ENCODE measurements at regions not wholly inside any gene's neighbourhood (a gene's known extent, or its start where the extent isn't known, plus 50 kb on each side); places are given as distances from the start of the nearest gene placed in this dataset.

DNA sequence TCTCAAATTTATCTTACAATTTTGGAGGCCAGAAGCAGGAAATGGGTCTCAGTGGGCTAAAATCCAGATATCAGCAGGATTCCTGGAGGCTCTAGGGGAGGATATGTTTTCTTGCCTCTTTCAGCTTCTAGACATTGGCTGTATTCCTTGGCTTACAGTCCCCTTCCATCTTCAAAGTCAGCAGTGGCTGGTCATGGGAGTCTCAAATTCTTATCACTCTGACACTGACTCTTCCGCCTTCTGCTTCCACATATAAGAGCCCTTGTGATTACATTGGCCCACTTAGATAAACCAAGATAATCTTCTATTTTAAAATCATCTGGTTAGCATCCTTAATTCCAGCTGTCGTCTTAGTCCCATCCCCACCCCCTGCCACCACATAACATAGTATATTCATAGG is 113.0 kb downstream of the PCDH7 start:
- no peak overlapping the region for H3K27ac ChIP-seq
- peak in 2 of 4 donors; percentile 33 to 48 for ATAC-seq
- no peaks in the 10 kb centered on the region for H3K4me1 ChIP-seq
- DNase-seq: no peak
- TF ChIP-seq, protein P1, sequence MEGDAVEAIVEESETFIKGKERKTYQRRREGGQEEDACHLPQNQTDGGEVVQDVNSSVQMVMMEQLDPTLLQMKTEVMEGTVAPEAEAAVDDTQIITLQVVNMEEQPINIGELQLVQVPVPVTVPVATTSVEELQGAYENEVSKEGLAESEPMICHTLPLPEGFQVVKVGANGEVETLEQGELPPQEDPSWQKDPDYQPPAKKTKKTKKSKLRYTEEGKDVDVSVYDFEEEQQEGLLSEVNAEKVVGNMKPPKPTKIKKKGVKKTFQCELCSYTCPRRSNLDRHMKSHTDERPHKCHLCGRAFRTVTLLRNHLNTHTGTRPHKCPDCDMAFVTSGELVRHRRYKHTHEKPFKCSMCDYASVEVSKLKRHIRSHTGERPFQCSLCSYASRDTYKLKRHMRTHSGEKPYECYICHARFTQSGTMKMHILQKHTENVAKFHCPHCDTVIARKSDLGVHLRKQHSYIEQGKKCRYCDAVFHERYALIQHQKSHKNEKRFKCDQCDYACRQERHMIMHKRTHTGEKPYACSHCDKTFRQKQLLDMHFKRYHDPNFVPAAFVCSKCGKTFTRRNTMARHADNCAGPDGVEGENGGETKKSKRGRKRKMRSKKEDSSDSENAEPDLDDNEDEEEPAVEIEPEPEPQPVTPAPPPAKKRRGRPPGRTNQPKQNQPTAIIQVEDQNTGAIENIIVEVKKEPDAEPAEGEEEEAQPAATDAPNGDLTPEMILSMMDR (IDR thresholded peaks at IDR 0.05): no peak
- no peak for TF ChIP-seq POLR2A (IDR thresholded peaks at IDR 0.05)
- WGBS (ENCODE audit: insufficient coverage, low coverage, low lambda C conversion rate, missing lambda C conversion rate): 22% methylated on average over 2 of the region's 2 CpGs
- intact Hi-C loops (cut with DNase I): no loop called here
- H3K9me3 ChIP-seq: no peaks in the 10 kb centered on the region
- no peak overlapping the region for H3K4me3 ChIP-seq
- H3K36me3 ChIP-seq: no peaks in the 10 kb centered on the region
- H3K27me3 ChIP-seq: no peaks in the 10 kb centered on the region

DNA sequence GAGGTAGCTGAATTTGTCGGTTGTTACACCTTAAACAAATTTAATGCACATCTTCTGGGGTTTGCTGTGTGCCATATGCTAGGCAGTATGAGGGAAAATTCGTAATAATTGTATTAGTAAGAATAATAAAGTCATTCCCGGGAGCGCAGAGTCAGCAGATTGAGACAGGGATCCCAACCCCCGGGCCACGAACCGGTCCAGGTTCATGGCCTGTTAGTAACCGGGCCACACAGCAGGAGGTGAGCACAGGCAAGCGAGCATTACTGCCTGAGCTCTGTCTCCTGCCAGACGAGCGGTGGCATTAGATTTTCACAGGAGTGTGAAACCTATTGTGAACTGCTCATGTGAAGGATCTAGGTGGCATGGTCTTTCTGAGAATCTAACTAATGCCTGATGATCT is 114.9 kb downstream of the PCDH7 start:
- H3K36me3 ChIP-seq: no peaks in the 10 kb centered on the region
- H3K9me3 ChIP-seq: no peaks in the 10 kb centered on the region
- no peak overlapping the region for H3K27ac ChIP-seq
- H3K4me1 ChIP-seq: no peaks in the 10 kb centered on the region
- DNase-seq: no peak
- no peak for ATAC-seq
- 40% methylated on average over 8 of the region's 11 CpGs for WGBS (ENCODE audit: insufficient coverage, low coverage, low lambda C conversion rate, missing lambda C conversion rate)
- no peaks in the 10 kb centered on the region for H3K27me3 ChIP-seq
- no peak for TF ChIP-seq POLR2A (IDR thresholded peaks at IDR 0.05)
- TF ChIP-seq, protein P1 (IDR thresholded peaks at IDR 0.05): no peak
- H3K4me3 ChIP-seq: no peak overlapping the region
- intact Hi-C loops (cut with DNase I): no loop called here

DNA sequence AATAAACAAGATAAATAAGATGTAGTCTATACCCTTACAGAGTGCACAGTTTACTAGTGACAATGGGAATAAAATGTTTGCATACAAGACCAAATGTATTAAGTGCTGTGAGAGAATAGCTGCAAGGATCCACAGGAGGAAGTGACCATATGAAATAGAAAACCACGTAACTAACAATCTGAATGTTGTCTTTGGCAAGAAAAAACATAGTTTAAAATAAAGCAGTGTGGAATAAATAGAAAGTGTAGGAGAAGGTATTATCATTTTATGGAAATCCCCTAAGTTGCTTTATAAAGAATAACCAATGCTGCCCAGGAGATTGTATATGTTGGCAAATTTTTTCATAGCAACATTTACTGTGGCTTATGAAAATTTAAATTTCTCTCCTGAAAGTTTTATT is 116.1 kb downstream of the PCDH7 start:
- ATAC-seq: no peak
- DNase-seq: no peak
- H3K27ac ChIP-seq: no peak overlapping the region
- H3K36me3 ChIP-seq: no peaks in the 10 kb centered on the region
- H3K9me3 ChIP-seq: peaks cover 0 to 3% (median 0%) of the 10 kb centered on the region in 4 donors
- TF ChIP-seq, protein P1 (IDR thresholded peaks at IDR 0.05): no peak
- TF ChIP-seq POLR2A (IDR thresholded peaks at IDR 0.05): no peak
- no peaks in the 10 kb centered on the region for H3K4me1 ChIP-seq
- WGBS (ENCODE audit: insufficient coverage, low coverage, low lambda C conversion rate, missing lambda C conversion rate): 33% methylated on average over 1 of the region's 1 CpG
- H3K27me3 ChIP-seq: no peaks in the 10 kb centered on the region
- intact Hi-C loops (cut with DNase I): no loop called here
- no peak overlapping the region for H3K4me3 ChIP-seq

DNA sequence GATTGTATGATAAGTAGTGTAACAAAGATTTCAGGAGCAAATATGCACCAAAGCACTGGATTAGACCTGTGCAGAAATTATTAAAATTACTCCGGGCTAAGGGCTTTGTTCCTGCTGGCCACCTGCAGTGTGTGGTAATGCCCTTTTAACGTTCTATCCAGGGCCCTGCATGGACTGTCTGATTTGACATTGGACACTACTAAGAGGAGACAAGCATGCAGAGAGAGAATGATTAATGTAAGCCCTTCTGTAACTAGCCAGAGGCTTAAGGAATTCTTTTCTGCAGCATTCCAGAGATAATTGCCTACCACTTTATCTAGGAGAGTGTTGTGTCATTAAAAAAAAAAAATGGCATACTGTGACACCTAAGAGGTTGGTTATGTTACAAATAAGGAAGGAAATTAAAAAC is 117.0 kb downstream of the PCDH7 start:
- Histone ChIP-seq H3K4me1 (no peaks in the 10 kb centered on the region), H3K9me3 (peaks cover 0 to 3% (median 0%) of the 10 kb centered on the region in 4 donors), H3K36me3 (no peaks in the 10 kb centered on the region), H3K27me3 (no peaks in the 10 kb centered on the region), H3K27ac (no peak overlapping the region), H3K4me3 (no peak overlapping the region)
- intact Hi-C loops (cut with DNase I): no loop called here
- no peak for DNase-seq
- no peak for ATAC-seq
- WGBS (ENCODE audit: insufficient coverage, low coverage, low lambda C conversion rate, missing lambda C conversion rate): 36% methylated on average over 2 of the region's 2 CpGs
- TF ChIP-seq, protein P1 (IDR thresholded peaks at IDR 0.05): no peak
- TF ChIP-seq POLR2A (IDR thresholded peaks at IDR 0.05): no peak

DNA sequence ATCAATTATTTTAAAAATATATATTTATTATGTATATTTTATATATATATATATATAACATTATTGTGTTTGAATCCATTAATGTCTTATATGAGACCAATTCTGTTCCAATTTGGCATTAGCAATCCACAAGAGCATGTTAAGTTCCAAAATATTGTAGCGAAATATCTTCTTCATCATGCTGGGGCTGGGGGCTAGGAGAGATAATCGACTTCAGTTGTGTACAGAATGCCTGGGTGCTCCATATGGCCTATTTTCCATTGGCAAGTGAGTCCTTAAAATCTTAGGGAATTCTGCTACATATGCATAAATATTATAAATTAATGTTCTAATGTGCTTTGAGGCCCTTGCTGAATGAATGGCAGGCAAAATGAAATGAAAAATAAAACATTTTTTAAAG is 117.7 kb downstream of the PCDH7 start:
- no peak overlapping the region for H3K27ac ChIP-seq
- H3K36me3 ChIP-seq: no peaks in the 10 kb centered on the region
- no peak for TF ChIP-seq POLR2A (IDR thresholded peaks at IDR 0.05)
- TF ChIP-seq, protein P1 (IDR thresholded peaks at IDR 0.05): no peak
- no peaks in the 10 kb centered on the region for H3K4me1 ChIP-seq
- H3K4me3 ChIP-seq: no peak overlapping the region
- ATAC-seq (no peak), DNase-seq (no peak)
- no peaks in the 10 kb centered on the region for H3K27me3 ChIP-seq
- peaks cover 0 to 3% (median 0%) of the 10 kb centered on the region in 4 donors for H3K9me3 ChIP-seq
- intact Hi-C loops (cut with DNase I): no loop called here
- WGBS (ENCODE audit: insufficient coverage, low coverage, low lambda C conversion rate, missing lambda C conversion rate): 59% methylated on average over 2 of the region's 2 CpGs

Measured in right lobe of liver (tissue), 6 donors.